Activated B cell treated with CpG ODN at 0.5 μM for 24 hours (primary cell): ENCODE measurements at regions not wholly inside any gene's neighbourhood (a gene's known extent, or its start where the extent isn't known, plus 50 kb on each side); places are given as distances from the start of the nearest gene placed in this dataset.

Experiments used
- ATAC-seq: fragments of 200-7000 bp; cut with Tn5 transposase; one replicate; pipeline ENCODE4 v1.10.0; 2021; ENCODE audit warnings: low read depth, mild to moderate bottlenecking, moderate library complexity
- CTCF ChIA-PET: fragments of 350-600 bp; sonication (Branson Sonifier 250); formaldehyde crosslinking; loops from one replicate; lab custom pipeline; 2021; ENCODE audit warnings: antibody characterized with exemption; lab: Charles Lee
- POLR2A ChIA-PET: fragments of 350-600 bp; sonication (Branson Sonifier 250); formaldehyde crosslinking; loops from one replicate; lab custom pipeline; 2021; ENCODE audit warnings: antibody characterized with exemption; lab: Charles Lee
- DNase-seq: peaks from one replicate; pipeline ENCODE4 v3.0.0; 2022
- H3K27ac Mint-ChIP-seq: one replicate; pipeline ENCODE4 v1.8.0; 2020; ENCODE audit warnings: mixed read lengths
- H3K27me3 Mint-ChIP-seq: one replicate; pipeline ENCODE4 v1.8.0; 2021; ENCODE audit warnings: mixed read lengths
- H3K36me3 Mint-ChIP-seq: one replicate; pipeline ENCODE4 v1.8.0; 2021; ENCODE audit warnings: low read depth, mixed read lengths
- H3K4me1 Mint-ChIP-seq: one replicate; pipeline ENCODE4 v1.8.0; 2021; ENCODE audit warnings: mixed read lengths
- H3K4me3 Mint-ChIP-seq: one replicate; pipeline ENCODE4 v1.8.0; 2020; ENCODE audit warnings: mild to moderate bottlenecking, mixed read lengths
- H3K9me3 Mint-ChIP-seq: one replicate; pipeline ENCODE4 v1.8.0; 2020; ENCODE audit warnings: mixed read lengths
- CTCF ChIP-seq: fragments of 200-600 bp; IDR thresholded peaks from one replicate; pipeline ENCODE4 v1.8.0; 2022; ENCODE audit warnings: antibody characterized with exemption, mild to moderate bottlenecking
- intact Hi-C: fragments of 100-400 bp; cut with micrococcal nuclease; formaldehyde crosslinking; loops from one replicate; pipeline ENCODE4 v1.15.1; 2024

DNA sequence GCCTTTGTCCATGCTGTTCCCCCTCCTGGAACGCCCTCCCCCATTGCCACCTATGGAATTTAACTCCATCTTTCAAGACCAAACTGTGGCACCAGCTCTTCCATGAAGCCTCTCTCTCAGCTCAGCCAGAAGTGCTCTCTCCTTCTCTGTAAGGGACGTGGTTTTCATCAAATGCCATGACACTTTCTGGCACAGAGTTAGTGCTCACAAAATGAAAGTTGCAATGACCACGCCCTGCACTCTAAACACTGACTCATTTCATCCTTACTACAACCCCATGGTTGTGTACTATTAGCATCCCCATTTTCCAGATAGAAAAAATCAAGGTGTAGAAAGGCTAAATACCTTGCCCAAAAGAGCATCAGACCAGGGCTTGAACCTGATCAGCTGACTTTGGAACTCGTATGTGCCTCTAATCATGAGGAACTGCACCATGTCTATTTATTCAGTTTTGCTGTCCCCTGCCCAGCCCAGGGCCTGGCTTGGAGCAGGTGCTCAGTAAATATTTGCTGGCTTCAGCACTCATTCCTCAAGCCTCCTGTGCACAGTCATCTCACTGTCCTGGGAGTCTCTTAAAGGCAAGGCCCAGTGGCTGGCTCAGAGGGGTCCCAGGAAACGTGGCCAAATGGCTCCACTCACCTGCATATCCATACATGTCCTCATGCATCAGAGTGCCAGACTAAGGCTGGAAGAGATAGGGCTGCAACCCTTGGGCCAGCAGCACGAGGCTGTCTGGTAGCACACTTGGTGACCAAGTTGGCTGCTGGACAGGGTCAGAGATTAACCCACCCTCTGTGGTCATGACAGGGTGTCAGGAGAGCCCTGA is 77.9 kb downstream of the MRPL14 start:
- ChIA-PET CTCF (no interaction called here), POLR2A (no interaction called here)
- Mint-ChIP-seq H3K4me1 (no peaks in the 10 kb centered on the region), H3K27ac (no peak overlapping the region), H3K27me3 (peaks cover 21% of the 10 kb centered on the region), H3K9me3 (no peaks in the 10 kb centered on the region), H3K36me3 (no peaks in the 10 kb centered on the region), H3K4me3 (no peak overlapping the region)
- intact Hi-C loops, result no loop called here
- DNase-seq (no peak), ATAC-seq (no peak)
- TF ChIP-seq CTCF, result no peak

DNA sequence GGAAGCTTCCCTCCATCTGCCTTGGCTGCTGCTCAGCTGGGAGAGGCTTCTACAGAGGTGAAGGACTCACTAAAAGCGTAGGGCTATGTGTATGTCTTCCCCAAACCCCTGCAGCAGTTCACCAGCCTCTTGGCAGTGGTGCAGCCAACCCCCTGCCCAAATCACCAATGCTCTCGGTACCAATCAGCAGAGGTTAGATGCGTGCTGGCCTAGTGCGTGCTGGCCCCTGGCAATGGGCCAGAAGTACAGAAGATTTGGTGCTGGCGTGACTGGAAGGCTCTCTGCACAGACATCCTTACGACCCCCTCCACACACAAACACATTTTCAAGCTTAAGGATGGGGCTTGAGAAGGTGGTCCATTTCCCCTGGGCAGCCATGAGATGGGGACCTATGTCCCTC is 79.0 kb downstream of the MRPL14 start:
- intact Hi-C loops, result no loop called here
- Mint-ChIP-seq H3K27me3 (peaks cover 16% of the 10 kb centered on the region), H3K9me3 (no peaks in the 10 kb centered on the region), H3K4me1 (no peaks in the 10 kb centered on the region), H3K27ac (no peak overlapping the region), H3K4me3 (no peak overlapping the region), H3K36me3 (no peaks in the 10 kb centered on the region)
- ChIA-PET POLR2A (no interaction called here), CTCF (no interaction called here)
- TF ChIP-seq CTCF, result no peak
- ATAC-seq (no peak), DNase-seq (no peak)

GRCh38 chr6:44047801-44048200 is 79.5 kb downstream of the MRPL14 start:
- CTCF ChIA-PET, result no interaction called here
- Mint-ChIP-seq H3K27ac (no peak overlapping the region), H3K4me3 (no peak overlapping the region), H3K36me3 (no peaks in the 10 kb centered on the region), H3K27me3 (peaks cover 16% of the 10 kb centered on the region), H3K9me3 (no peaks in the 10 kb centered on the region), H3K4me1 (no peaks in the 10 kb centered on the region)
- ATAC-seq (no peak), DNase-seq (no peak)
- TF ChIP-seq CTCF, result no peak
- intact Hi-C loops, result no loop called here
- POLR2A ChIA-PET, result no interaction called here

DNA sequence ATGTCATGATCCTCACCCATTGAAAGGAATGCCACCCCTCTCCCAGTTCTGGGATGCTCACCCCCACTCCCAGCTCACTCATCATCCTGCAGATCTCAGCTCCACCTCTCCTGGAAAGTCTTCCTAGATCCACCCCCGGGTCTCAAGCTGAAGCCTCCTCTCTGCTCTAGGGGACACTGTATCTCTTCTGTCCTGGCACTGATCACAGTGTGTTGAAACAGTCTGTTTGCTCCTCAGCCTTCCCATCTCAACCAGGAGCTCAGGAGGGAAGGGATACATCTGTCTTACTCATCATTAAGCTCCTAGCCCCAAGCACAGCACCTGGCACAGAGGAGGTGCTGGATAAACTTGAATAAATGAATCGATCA is 80.1 kb downstream of the MRPL14 start:
- no peak for ATAC-seq
- H3K9me3 Mint-ChIP-seq, result no peaks in the 10 kb centered on the region
- H3K36me3 Mint-ChIP-seq, result no peaks in the 10 kb centered on the region

More for the DNA sequence above, 80.1 kb downstream of the MRPL14 start:
- DNase-seq, result no peak
- ChIA-PET CTCF (no interaction called here), POLR2A (no interaction called here)
- Mint-ChIP-seq H3K4me1 (no peaks in the 10 kb centered on the region), H3K27me3 (peaks cover 11% of the 10 kb centered on the region), H3K4me3 (no peak overlapping the region), H3K27ac (no peak overlapping the region)
- no peak for TF ChIP-seq CTCF
- intact Hi-C loops, result no loop called here
